SK-N-SH (cell line): ENCODE measurements at regions not wholly inside any gene's neighbourhood (a gene's known extent, or its start where the extent isn't known, plus 50 kb on each side); places are given as distances from the start of the nearest gene placed in this dataset.

Experiments used
- CTCF ChIA-PET: fragments of 300-600, 350-600 bp; formaldehyde crosslinking; extraction: SDS; loops from one replicate; lab custom pipeline; 2021; lab: Yijun Ruan, JAX
- POLR2A ChIA-PET: fragments of 350-600 bp; sonication (Branson Sonifier 250); formaldehyde crosslinking; extraction: SDS; loops from one replicate; lab custom pipeline; 2020; ENCODE audit warnings: antibody characterized with exemption, inconsistent platforms; lab: Yijun Ruan, JAX
- DNase-seq: peaks from one replicate; pipeline ENCODE4 v3.0.0; 2012
- H2AFZ ChIP-seq: fragments of 200-600 bp; sonication (generic); 2 replicates; pipeline ENCODE4 v1.8.1; 2016; ENCODE audit warnings: antibody characterized with exemption, mild to moderate bottlenecking, low read depth
- H3F3A ChIP-seq: fragments of 200-600 bp; sonication (generic); replicated peaks from 2 replicates; pipeline ENCODE3; 2016; ENCODE audit warnings: antibody characterized with exemption, mild to moderate bottlenecking; ENCODE audit not compliant: insufficient read depth
- H3K27ac ChIP-seq, 2 experiments: fragments of 200-500 bp in 1 of 2; fragments of 200-600 bp in 1 of 2; sonication (Bioruptor generic) in 1 of 2; sonication (generic), shearing (Covaris generic) in 1 of 2; 2 replicates each; pipeline versions ENCODE4 v1.5.1 to v1.6.1; 2014 to 2016; ENCODE audit warnings: low read depth in 2 of 2, inconsistent platforms in 1 of 2, low read length in 1 of 2, mild to moderate bottlenecking in 1 of 2, mixed read lengths in 1 of 2
- H3K27me3 ChIP-seq: fragments of 200-600 bp; sonication (generic), shearing (Covaris generic); 2 replicates; pipeline ENCODE4 v1.6.1; 2016; ENCODE audit warnings: mixed run types; ENCODE audit not compliant: insufficient read depth
- H3K36me3 ChIP-seq, 2 experiments: fragments of 200-500 bp in 1 of 2; fragments of 200-600 bp in 1 of 2; sonication (Bioruptor generic) in 1 of 2; sonication (generic) in 1 of 2; replicated peaks in 1 of 2; 2 replicates each; pipeline versions ENCODE3 to v1.5.1; 2014 to 2016; ENCODE audit warnings: low read length in 1 of 2, mild to moderate bottlenecking in 1 of 2; ENCODE audit not compliant: insufficient read depth in 2 of 2, control insufficient read depth in 1 of 2
- H3K4me1 ChIP-seq, 2 experiments: fragments of 200-500 bp in 1 of 2; fragments of 200-600 bp in 1 of 2; sonication (Bioruptor generic) in 1 of 2; sonication (generic), shearing (Covaris generic) in 1 of 2; 2 replicates each; pipeline versions ENCODE4 v1.5.1 to v1.6.1; 2014 to 2016; ENCODE audit warnings: low read depth in 1 of 2, low read length in 1 of 2, mixed run types in 1 of 2; ENCODE audit not compliant: insufficient read depth in 2 of 2, control insufficient read depth in 1 of 2
- H3K4me2 ChIP-seq: fragments of 200-600 bp; sonication (generic), shearing (Covaris generic); 2 replicates; pipeline ENCODE4 v1.6.1; 2017; ENCODE audit warnings: mixed run types
- H3K4me3 ChIP-seq, 2 experiments: fragments of 200-500 bp in 1 of 2; fragments of 200-600 bp in 1 of 2; sonication (Bioruptor generic) in 1 of 2; sonication (generic), shearing (Covaris generic) in 1 of 2; 2 replicates each; pipeline versions ENCODE4 v1.5.1 to v1.8.1; 2014 to 2016; ENCODE audit warnings: low read depth in 2 of 2, inconsistent platforms in 1 of 2, low read length in 1 of 2, mild to moderate bottlenecking in 1 of 2, mixed read lengths in 1 of 2, moderate library complexity in 1 of 2
- H3K79me2 ChIP-seq: fragments of 200-600 bp; sonication (generic); 2 replicates; pipeline ENCODE4 v1.8.1; 2017; ENCODE audit warnings: mild to moderate bottlenecking; ENCODE audit not compliant: insufficient read depth
- H3K9ac ChIP-seq: fragments of 200-600 bp; sonication (generic); 2 replicates; pipeline ENCODE4 v1.6.1; 2017; ENCODE audit warnings: mixed run types
- H3K9me2 ChIP-seq: fragments of 200-600 bp; sonication (generic); 2 replicates; pipeline ENCODE4 v1.6.1; 2017; ENCODE audit warnings: mixed run types
- H3K9me3 ChIP-seq: fragments of 200-600 bp; sonication (generic); 2 replicates; pipeline ENCODE4 v1.6.1; 2017; ENCODE audit warnings: mixed run types, mild to moderate bottlenecking, moderate library complexity
- H4K20me1 ChIP-seq: fragments of 200-600 bp; sonication (generic); 2 replicates; pipeline ENCODE4 v1.6.1; 2017; ENCODE audit warnings: mild to moderate bottlenecking, mixed run types; ENCODE audit not compliant: insufficient read depth
- CHD2 ChIP-seq: fragments of 150-350 bp; IDR thresholded peaks from 2 replicates; pipeline ENCODE4 v1.6.1; 2018; ENCODE audit warnings: low read length; ENCODE audit not compliant: partially characterized antibody
- ELF1 ChIP-seq: IDR thresholded peaks from 2 replicates; pipeline ENCODE4 v1.4.0; 2012
- GABPA ChIP-seq: IDR thresholded peaks from 2 replicates; pipeline ENCODE4 v1.4.0; 2012; ENCODE audit warnings: low read depth, mild to moderate bottlenecking
- GATA2 ChIP-seq: sonication (generic); formaldehyde crosslinking; IDR thresholded peaks from 2 replicates; pipeline ENCODE4 v1.5.0; 2020; ENCODE audit warnings: mild to moderate bottlenecking, missing genetic modification reagents
- JUND ChIP-seq: IDR thresholded peaks from 2 replicates; pipeline ENCODE4 v1.4.0; 2012
- MEF2A ChIP-seq: IDR thresholded peaks from 2 replicates; pipeline ENCODE4 v1.4.0; 2012; ENCODE audit warnings: low read depth, borderline replicate concordance
- MXI1 ChIP-seq: IDR thresholded peaks from 2 replicates; pipeline ENCODE4 v1.6.1; 2012; ENCODE audit warnings: mild to moderate bottlenecking, low read depth, low read length, improper control_type of control experiment
- NFIC ChIP-seq: IDR thresholded peaks from 2 replicates; pipeline ENCODE4 v1.4.0; 2012; ENCODE audit warnings: borderline replicate concordance
- NRF1 ChIP-seq: IDR thresholded peaks from 2 replicates; pipeline ENCODE4 v1.6.1; 2012; ENCODE audit warnings: low read depth, mild to moderate bottlenecking, low read length
- RAD21 ChIP-seq: IDR thresholded peaks from 2 replicates; pipeline ENCODE4 v1.6.1; 2012; ENCODE audit warnings: mild to moderate bottlenecking, low read length
- RCOR1 ChIP-seq: fragments of 150-350 bp; IDR thresholded peaks from 2 replicates; pipeline ENCODE4 v1.6.1; 2017; ENCODE audit warnings: antibody characterized with exemption, low read length
- RFX5 ChIP-seq: IDR thresholded peaks from 2 replicates; pipeline ENCODE4 v1.6.1; 2012; ENCODE audit warnings: mild to moderate bottlenecking, improper control_type of control experiment, low read length
- SIN3A ChIP-seq: IDR thresholded peaks from 2 replicates; pipeline ENCODE4 v1.6.1; 2012; ENCODE audit warnings: low read depth, mild to moderate bottlenecking, low read length, moderate library complexity, borderline replicate concordance
- TCF12 ChIP-seq: IDR thresholded peaks from 2 replicates; pipeline ENCODE4 v1.4.0; 2012
- TEAD4 ChIP-seq: IDR thresholded peaks from 2 replicates; pipeline ENCODE4 v1.4.0; 2012; ENCODE audit warnings: mild to moderate bottlenecking, borderline replicate concordance; ENCODE audit not compliant: insufficient read depth
- YY1 ChIP-seq: IDR thresholded peaks from 2 replicates; pipeline ENCODE4 v1.4.0; 2012; ENCODE audit warnings: low read depth, mild to moderate bottlenecking
- WGBS: methylation state at CpG from one replicate; pipeline ENCODE4 v1.1.6; 2017; ENCODE audit warnings: low lambda C conversion rate; 5-methylcytosine and 5-hydroxymethylcytosine counted together
- TF ChIP-seq, protein P1 (sequence below): fragments of 150-350 bp; IDR thresholded peaks from 2 replicates; pipeline ENCODE4 v1.6.1; 2017; ENCODE audit warnings: antibody characterized with exemption, low read length, low read depth, borderline replicate concordance
- TF ChIP-seq, protein P2 (sequence below): IDR thresholded peaks from 2 replicates; pipeline ENCODE4 v1.6.1; 2012; ENCODE audit warnings: mild to moderate bottlenecking, low read depth, low read length, moderate library complexity
- TF ChIP-seq, protein P3 (sequence below): fragments of 200-600 bp; sonication (generic); IDR thresholded peaks from 2 replicates; pipeline ENCODE4 v1.6.1; 2017; ENCODE audit warnings: antibody characterized with exemption, mild to moderate bottlenecking, moderate library complexity
- TF ChIP-seq, protein P4 (sequence below): IDR thresholded peaks from 2 replicates; pipeline ENCODE4 v1.4.0; 2012; ENCODE audit warnings: low read depth, borderline replicate concordance
- TF ChIP-seq, protein P5 (sequence below): IDR thresholded peaks from 2 replicates; pipeline ENCODE4; 2012
- TF ChIP-seq, protein P6 (sequence below): IDR thresholded peaks from 2 replicates; pipeline ENCODE4 v1.4.0; 2012; ENCODE audit warnings: low read depth

DNA sequence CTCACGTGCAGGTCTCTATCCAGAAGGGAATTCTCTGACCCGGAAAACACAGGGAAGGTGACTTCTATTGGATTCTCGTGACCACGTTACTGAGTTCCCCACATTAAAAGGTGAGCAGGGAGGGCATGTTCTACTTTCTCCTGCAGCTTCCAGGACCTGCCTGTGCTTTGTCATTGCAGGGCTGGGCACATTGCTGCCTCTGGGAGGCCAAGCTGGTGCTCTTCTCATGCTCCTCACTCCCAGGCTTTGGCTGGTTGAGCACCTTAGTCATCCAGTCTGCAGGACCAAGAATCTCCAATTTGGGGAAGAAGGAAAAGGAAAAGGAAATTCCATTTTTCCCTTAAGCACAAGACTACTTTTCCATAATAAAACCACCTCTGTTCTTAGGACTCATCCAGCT is 86.5 kb upstream of the TMEM72 start (continued):
- no peak for TF ChIP-seq MEF2A
- TF ChIP-seq RCOR1, result no peak
- TF ChIP-seq NRF1, result no peak
- TF ChIP-seq TEAD4, result no peak
- TF ChIP-seq, protein P1, sequence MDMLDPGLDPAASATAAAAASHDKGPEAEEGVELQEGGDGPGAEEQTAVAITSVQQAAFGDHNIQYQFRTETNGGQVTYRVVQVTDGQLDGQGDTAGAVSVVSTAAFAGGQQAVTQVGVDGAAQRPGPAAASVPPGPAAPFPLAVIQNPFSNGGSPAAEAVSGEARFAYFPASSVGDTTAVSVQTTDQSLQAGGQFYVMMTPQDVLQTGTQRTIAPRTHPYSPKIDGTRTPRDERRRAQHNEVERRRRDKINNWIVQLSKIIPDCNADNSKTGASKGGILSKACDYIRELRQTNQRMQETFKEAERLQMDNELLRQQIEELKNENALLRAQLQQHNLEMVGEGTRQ, result no peak

DNA sequence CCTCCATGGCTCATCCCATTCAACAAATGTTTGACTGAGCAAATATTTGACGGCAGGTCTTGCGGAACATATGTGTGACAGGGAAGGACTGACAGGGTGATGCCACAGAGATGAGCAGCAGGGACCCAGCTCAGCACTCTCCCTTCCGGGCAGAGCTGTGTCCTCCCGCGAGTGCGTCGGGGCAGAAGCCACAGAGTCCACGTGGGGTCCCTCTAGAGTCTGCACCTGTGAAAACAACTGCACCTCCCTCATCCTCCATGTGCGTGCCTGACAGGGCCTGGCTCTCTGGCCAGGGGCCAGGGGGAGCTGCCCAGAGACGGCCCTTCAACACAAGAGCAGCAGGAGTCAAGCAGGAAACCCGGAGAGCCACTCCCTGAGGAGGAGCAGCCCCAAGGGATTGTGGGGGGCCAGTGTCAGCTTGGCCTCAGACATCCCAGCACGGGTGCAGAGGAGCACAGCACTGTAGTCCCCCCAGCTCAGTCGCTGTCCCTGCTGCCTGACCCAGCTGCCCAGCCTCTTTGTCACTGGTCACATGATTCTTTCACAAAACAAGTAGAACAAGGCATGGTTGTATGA is 83.6 kb upstream of the TMEM72 start:
- CTCF ChIA-PET, result interaction anchor here (0.9 to 1.6 kb wide), 3 partner anchors 17 to 37 kb away, joined by 3 read pairs; no protein-coding TSS in a partner anchor
- WGBS, result 10% methylated on average over 2 of the region's 13 CpGs
- no peaks in the 10 kb centered on the region; the same call in 1 of the 2 replicates for H3K27me3 ChIP-seq
- TF ChIP-seq CHD2 (no peak), RFX5 (no peak), YY1 (no peak), JUND (no peak), ELF1 (no peak), RAD21 (no peak), MXI1 (no peak), NFIC (no peak), GABPA (no peak), SIN3A (no peak), GATA2 (CRISPR knock-in tag) (no peak), TCF12 (no peak)
- TF ChIP-seq, protein P2, sequence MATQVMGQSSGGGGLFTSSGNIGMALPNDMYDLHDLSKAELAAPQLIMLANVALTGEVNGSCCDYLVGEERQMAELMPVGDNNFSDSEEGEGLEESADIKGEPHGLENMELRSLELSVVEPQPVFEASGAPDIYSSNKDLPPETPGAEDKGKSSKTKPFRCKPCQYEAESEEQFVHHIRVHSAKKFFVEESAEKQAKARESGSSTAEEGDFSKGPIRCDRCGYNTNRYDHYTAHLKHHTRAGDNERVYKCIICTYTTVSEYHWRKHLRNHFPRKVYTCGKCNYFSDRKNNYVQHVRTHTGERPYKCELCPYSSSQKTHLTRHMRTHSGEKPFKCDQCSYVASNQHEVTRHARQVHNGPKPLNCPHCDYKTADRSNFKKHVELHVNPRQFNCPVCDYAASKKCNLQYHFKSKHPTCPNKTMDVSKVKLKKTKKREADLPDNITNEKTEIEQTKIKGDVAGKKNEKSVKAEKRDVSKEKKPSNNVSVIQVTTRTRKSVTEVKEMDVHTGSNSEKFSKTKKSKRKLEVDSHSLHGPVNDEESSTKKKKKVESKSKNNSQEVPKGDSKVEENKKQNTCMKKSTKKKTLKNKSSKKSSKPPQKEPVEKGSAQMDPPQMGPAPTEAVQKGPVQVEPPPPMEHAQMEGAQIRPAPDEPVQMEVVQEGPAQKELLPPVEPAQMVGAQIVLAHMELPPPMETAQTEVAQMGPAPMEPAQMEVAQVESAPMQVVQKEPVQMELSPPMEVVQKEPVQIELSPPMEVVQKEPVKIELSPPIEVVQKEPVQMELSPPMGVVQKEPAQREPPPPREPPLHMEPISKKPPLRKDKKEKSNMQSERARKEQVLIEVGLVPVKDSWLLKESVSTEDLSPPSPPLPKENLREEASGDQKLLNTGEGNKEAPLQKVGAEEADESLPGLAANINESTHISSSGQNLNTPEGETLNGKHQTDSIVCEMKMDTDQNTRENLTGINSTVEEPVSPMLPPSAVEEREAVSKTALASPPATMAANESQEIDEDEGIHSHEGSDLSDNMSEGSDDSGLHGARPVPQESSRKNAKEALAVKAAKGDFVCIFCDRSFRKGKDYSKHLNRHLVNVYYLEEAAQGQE, result no peak
- TF ChIP-seq, protein P1, result no peak
- TF ChIP-seq, protein P3, sequence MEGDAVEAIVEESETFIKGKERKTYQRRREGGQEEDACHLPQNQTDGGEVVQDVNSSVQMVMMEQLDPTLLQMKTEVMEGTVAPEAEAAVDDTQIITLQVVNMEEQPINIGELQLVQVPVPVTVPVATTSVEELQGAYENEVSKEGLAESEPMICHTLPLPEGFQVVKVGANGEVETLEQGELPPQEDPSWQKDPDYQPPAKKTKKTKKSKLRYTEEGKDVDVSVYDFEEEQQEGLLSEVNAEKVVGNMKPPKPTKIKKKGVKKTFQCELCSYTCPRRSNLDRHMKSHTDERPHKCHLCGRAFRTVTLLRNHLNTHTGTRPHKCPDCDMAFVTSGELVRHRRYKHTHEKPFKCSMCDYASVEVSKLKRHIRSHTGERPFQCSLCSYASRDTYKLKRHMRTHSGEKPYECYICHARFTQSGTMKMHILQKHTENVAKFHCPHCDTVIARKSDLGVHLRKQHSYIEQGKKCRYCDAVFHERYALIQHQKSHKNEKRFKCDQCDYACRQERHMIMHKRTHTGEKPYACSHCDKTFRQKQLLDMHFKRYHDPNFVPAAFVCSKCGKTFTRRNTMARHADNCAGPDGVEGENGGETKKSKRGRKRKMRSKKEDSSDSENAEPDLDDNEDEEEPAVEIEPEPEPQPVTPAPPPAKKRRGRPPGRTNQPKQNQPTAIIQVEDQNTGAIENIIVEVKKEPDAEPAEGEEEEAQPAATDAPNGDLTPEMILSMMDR, result no peak
- TF ChIP-seq, protein P4, sequence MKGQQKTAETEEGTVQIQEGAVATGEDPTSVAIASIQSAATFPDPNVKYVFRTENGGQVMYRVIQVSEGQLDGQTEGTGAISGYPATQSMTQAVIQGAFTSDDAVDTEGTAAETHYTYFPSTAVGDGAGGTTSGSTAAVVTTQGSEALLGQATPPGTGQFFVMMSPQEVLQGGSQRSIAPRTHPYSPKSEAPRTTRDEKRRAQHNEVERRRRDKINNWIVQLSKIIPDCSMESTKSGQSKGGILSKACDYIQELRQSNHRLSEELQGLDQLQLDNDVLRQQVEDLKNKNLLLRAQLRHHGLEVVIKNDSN, result no peak
- TF ChIP-seq, protein P5, sequence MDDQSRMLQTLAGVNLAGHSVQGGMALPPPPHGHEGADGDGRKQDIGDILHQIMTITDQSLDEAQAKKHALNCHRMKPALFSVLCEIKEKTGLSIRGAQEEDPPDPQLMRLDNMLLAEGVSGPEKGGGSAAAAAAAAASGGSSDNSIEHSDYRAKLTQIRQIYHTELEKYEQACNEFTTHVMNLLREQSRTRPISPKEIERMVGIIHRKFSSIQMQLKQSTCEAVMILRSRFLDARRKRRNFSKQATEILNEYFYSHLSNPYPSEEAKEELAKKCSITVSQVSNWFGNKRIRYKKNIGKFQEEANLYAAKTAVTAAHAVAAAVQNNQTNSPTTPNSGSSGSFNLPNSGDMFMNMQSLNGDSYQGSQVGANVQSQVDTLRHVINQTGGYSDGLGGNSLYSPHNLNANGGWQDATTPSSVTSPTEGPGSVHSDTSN, result no peak
- TF ChIP-seq, protein P6, sequence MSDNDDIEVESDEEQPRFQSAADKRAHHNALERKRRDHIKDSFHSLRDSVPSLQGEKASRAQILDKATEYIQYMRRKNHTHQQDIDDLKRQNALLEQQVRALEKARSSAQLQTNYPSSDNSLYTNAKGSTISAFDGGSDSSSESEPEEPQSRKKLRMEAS, result no peak
- no peak overlapping the region for H3K4me3 ChIP-seq
- H3K27ac ChIP-seq, result no peak overlapping the region
- no peak overlapping the region for H3K4me2 ChIP-seq
- no peaks in the 10 kb centered on the region for H3F3A ChIP-seq
- no peaks in the 10 kb centered on the region for H4K20me1 ChIP-seq
- POLR2A ChIA-PET, result no interaction called here
- DNase-seq, result no peak
- no peaks in the 10 kb centered on the region for H3K36me3 ChIP-seq
- H3K9me2 ChIP-seq, result no peaks in the 10 kb centered on the region
- H2AFZ ChIP-seq, result no peak overlapping the region
- no peaks in the 10 kb centered on the region for H3K79me2 ChIP-seq
- no peak overlapping the region for H3K9ac ChIP-seq
- H3K4me1 ChIP-seq, result 0 out of 4 replicates have a peak, but pooled peaks cover 0 to 7% of the 10 kb centered on the region in 2 experiments
- H3K9me3 ChIP-seq, result no peaks in the 10 kb centered on the region
